HG03139 (cell line): ENCODE measurements at regions not wholly inside any gene's neighbourhood (a gene's known extent, or its start where the extent isn't known, plus 50 kb on each side); places are given as distances from the start of the nearest gene placed in this dataset.

Source experiments
- ATAC-seq: cut with Tn5 transposase; IDR thresholded peaks from one replicate; pipeline ENCODE4 v1.9.1; 2021; ENCODE audit not compliant: unreplicated experiment

DNA sequence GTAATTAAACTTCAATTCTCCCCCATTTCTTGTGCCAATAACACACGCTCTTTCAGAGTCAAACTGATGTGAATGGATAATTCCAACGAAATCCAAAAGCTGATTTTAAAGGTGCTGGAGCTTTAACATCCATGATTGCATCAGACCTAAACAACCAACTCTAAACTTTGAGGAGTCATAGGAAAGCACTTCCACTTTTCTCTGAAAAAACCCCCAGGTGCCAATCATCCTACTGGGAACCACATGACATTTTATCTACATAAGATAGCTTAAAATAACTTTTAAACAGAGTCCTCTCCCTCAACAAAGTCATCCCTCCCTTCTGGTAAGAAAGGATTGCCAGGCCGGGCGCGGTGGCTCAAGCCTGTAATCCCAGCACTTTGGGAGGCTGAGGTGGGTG, 167.7 kb upstream of the PDE10A start:
- no peak for ATAC-seq

DNA sequence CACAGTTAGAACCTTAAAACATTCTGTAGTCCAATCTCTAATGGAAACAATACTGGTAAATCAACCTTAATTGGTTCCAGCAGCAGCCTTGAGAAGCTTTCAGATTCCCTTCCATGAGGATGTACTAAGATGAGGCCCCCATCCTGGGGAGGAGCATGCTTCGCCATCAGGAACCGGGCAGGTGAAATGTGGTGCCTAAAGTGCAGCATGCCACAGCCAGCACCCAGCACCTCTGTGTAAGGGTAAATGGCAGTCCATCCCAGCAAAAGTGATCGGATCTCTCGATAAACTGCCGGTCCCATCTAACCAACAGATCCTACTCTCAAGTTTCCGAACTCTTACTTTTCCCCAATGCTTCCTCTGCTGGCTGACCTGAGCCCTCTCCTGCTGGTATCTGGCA, 166.3 kb upstream of the PDE10A start:
- no peak for ATAC-seq

DNA sequence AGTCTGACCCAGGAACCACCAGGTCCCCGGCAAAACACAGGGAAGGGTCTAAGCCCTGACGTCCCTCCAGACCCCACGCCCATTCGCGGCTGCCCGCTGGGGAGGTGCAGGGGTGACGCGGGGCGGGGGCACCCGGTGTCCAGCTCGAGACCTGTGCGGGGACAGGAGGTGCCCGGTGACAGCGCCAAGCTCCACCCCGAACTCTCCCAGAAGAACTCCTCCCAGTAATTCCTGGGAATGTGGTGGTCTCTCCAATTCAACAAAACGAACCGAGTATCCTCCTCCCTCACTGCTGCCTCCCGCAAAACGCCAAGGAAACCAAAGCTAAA, 164.1 kb upstream of the PDE10A start:
- no peak for ATAC-seq

DNA sequence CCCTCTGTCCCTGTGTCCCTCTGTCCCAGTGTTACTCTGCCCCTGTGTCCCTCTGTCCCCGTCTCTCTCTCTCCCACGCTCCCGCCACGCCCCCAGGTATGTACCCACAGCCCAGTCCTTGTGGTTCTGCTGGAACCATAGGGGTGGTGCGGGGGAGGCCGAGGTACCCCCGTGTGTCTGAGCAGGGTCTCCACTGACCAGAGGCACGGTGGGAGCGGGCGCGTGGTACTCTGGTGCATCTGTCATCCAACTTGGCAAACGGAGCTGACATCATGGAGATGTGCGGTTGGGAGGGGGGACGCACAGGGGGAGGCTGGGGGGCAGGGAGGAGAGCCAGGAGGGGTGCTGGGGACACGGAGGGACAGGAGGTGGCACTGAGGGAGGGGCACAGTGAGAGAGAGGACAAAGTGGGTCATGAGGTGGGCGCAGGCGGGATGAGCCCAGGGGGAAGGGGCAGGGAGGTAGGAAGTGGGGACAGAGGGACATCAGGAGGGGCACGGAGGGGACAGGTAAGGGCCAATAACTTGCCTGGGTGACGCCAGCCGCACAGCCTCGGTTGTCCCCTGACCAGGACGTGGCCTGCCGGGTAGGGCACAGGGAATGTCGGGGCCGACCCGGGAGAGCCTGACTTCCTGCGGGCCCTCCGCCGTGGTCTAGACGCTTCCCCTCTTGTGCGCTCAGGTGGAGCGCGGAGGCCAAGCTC, 163.6 kb upstream of the PDE10A start:
- ATAC-seq: no peak

DNA sequence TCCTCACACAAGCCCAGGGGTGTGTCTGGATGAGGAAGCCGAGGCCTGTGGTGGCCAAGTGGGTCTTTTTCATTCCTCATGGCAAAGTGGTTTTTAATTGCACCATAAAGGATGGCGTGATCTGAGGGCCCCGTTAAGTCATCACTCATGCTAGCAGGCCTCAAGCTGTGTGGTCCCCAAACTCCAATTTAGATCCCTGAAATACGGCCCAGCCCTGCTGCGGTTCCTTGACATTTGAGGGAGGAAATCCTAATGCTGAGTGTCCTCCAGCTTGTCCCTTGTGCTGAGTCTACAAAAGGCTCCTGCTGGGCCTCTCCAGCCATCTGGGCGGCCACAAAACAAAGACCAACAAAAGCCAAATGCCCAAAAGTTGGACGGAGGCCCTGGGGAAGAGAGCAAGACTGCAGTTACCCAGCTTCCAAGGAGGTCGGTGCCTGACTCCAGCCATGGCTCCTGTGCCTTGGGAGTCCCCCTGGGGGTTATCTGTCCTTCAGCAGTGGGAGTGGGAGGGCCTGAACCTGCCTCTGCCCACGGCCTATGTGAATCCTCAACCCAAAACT, 162.3 kb upstream of the PDE10A start:
- no peak for ATAC-seq

DNA sequence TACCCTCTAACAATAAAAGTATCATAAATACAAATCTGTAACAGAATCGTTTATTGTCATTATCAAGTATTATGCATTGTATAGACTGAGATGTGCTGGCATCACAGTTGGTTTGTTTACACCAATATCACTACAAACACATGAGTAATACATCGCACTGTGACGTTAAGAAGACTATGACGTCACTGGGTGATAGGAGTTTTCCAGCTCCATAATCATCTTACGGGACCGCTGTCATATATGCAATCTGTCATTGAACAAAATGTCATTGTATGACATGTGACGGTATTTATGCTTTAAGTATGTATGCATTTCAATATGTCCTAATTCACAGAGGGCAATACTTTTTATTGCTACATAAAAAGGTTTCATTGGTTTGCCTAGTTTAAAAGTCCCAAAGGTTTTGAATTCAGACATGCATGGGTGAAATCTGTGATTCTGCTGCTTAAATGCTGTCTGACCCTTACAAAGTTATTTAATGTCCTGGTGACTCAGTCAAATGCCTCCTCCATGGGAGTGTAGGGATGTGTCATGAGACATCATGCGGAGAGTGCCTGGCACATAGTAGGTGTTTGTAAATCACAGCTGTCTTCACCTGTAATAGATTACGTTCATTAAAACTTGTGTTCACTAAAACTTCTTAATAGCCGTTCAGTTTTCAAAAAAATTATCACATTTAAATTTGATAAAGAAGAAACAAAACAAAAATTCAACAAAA, 160.7 kb upstream of the PDE10A start:
- ATAC-seq: no peak

DNA sequence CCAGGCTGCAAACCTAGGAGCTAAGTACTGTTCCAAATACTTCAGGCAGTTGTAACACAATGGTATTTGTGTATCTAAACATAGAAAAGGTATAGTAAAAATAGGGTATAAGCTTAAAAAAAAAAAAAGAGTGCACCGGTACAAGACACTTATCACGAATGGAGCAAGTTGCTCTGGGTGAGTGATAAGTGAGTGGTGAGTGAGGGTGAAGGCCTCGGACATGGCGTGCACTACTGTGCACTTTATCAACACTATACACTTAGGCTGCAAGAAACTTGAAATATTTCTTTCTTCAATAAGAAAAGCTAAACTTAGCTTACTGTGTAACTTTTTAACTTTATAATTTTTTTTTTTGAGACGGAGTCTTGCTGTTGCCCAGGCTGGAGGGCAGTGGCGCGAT, 159.5 kb upstream of the PDE10A start:
- no peak for ATAC-seq

DNA sequence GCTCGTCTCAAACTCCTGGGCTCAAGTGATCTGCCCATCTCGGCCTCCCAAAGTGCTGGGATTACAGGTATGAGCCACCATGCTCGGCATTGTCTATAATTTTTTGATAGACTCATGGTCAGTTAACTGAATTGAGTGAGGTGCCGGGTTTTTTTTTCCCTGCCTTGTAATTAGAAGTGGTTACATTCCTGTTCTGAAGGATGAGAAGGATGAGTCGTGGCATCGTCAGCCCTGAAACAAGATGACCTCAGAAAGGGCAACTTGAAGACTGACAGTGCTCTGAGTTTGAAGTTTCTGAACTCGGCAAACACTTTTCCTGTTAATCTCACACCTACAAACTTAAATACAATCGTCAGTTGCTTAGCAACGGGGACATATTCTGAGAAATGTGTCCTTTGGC, 158.7 kb upstream of the PDE10A start:
- ATAC-seq: no peak

DNA sequence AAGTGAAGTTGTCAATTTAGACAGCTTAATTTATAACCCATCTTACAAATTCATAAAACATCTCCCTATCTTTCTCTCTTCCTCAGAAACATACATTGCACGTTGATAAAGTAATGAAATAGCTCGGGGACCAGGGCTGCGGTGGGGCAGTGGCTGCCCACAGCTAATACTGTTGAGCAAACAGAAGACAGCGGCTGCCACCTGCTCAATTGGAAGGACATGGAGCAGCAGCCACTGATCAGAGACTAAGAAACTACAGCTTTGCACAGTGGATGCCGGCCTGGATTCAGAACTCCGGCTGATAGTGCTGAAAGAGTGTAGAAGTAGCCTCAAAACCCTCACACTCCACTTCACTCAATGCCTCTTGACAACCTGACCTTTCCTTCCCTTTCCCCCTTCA, 157.9 kb upstream of the PDE10A start:
- no peak for ATAC-seq

DNA sequence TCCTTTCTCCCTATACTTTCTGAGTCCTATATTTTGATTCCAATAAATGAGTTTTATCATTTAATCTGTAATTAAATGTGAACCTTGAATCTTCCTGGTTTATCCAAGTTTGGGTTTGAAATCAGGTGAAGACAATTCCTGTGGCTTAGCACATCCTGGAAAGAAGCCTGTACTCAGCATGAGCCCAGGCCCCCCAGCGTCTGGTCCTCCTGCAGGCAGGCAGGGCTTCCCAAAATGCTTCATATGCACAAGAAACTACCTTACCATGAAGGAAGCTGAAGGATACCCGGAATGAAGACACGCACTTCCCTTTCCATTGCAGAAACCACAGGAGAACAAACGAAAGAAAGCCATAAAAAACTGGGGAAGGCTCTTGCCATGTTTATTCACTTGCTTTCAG, 157.4 kb upstream of the PDE10A start:
- ATAC-seq: no peak

DNA sequence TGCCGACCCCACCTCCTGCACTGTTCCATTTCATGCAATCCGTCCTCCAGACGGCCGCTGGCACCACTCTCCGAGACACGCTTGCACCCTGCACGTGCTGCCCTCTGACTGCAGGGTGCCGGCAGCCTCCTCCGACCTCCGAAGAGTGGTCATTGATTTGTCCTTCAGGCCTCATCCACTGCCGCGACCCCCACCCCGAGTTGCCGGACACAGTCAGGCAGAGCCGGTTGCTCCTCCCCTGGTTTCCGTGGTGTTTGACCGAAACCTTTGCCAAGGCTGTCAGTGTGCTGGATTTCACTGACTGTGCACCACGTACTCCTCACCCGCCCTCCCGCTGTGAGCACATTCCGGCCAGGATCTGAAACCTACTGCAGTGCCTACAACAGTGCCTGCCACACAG, 156.4 kb upstream of the PDE10A start:
- no peak for ATAC-seq

DNA sequence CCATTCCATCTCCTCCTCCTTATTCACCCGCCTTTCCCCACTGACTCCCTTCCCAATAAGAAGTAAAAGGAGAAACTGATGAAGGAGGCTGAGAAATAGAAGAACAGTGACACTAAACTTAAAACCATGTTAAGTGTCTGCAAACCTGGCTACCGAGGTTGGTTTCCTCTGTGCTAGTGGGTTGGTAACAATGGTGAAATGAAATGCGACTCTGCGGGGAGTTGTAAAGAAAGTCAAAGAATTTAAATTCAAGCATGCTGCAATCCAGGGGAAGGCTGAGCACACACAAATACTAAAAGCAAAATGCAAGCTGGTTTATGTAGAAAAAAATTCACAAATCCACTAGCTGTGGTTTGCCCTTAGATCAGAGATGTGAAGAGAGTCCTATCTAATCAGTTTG, 155.2 kb upstream of the PDE10A start:
- ATAC-seq: no peak

DNA sequence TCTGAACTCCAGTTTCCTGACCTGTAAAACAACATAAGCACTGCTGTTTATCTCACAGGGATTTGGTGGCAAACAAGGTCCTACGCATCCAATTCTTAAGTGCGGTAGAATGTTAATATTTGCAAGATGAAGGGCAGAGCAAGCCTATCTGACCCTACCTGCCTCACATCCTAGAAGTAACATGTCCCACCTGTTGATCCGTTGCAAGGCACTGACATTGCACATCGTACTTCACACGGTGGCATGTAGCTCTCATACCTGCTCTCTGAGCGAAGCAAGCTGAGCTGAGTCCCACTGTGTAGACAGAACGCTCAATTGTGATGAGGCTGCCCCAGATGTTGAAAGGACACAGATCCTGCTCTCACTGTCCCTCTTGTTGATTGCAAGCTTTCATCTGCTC, 154.7 kb upstream of the PDE10A start:
- no peak for ATAC-seq

DNA sequence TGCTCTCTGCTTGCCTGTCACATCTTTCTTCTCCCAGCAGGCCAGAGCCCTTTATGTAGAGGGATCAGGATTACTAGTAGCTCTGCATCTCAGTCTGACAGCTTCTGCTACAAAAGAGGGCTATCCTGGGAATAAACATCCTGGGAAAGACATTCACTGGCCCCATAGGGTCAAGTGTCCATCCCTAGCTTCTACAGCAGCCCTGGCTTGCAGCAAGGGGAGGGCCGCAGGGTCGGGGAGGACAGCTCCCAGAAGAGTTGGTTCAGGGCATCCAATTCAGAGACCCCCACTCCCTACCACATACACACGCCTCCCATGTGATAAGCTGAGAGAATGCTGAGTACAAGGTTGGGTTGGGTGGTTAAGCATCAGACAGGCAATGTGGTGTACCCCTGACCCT, 154.1 kb upstream of the PDE10A start:
- ATAC-seq: no peak

DNA sequence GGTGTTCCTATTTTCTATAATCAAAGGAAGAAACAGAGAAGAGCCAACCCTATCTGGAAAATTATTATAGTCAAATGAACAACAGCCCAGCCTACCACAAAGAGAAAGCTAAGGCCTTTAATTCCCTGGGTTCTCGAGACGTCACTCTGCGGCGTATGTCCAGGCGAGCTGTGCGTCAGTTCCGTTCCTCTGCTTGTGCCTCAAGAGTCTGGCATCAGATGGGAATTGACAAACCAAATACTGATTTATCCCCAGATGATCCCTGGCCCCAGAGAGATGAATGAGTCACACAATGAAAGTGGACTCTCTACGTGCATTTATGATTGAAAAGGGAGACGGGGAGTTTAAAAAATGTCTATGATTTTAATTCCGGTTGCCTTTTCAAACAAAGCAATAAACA, 151.6 kb upstream of the PDE10A start:
- ATAC-seq: no peak

DNA sequence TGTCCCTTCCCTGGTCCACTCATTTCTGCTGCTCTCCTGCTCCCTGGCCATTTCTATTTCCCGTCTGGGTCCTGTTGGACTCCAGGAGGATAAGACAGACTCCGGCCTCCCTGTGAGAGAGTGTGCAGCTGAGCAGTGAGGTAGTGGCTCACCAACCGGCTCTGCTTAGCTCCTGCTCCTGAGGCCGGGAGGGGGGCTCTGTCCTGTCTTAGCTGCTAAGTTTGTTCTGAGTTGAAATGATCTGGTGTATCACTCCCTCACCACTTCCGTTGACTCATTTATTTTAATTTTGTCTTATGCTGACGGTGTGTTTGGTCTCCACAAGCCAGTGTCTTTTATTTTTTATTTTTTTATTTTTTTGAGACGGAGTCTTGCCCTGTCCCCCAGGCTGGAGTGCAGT, 148.5 kb upstream of the PDE10A start:
- ATAC-seq: no peak

DNA sequence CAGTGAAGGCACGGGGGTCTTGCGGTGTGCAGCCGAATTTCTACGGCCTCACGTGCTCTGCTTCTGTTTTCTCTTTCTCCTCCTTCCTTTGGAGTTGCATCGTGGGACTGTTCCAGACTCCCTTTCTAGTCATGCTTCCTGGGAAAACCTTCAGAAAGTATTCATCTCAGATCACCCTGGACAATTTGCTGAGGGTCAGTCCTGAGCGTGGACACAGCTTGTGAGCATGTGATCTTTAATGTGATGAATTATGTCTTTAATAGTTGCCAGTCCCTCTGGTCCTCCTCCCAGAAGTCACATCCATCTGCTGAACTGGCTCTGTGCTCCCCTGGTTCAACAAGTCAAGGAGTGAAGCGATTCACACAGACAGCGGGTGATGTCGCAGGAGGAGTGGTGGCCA, 145.0 kb upstream of the PDE10A start:
- no peak for ATAC-seq

DNA sequence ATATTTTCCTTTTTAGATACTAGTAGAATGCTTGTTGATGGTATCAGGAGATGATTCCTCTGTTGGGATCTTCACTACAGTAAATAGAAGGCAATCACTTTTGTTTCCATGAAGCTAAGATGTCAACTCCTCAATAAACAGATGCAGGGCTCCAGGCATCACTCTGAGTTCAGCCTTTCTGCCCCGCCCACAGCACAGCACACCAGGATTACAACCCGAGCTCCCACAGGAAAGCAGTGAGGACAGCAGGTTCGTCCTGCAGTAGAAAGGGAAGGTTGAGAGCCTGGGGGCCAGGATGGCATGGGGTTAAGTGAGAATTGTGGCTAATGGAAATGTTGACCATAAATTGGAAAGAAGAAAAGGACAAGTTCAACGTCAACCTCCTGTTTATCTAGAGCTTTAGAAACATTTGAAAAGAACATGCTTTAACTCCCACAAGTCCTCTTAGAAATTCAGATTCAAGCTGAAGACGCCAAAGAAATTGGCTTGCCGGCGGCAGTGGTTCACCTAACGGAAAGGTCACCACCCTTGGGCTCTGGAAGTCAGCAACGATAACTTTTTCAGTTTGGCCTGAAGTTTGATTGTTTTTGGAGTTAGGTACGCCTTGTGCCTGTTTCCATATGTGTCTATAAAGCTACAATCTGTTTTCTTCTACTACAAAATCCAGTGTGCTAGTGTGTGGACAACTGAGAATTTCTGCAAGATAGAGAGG, 144.4 kb upstream of the PDE10A start:
- no peak for ATAC-seq

DNA sequence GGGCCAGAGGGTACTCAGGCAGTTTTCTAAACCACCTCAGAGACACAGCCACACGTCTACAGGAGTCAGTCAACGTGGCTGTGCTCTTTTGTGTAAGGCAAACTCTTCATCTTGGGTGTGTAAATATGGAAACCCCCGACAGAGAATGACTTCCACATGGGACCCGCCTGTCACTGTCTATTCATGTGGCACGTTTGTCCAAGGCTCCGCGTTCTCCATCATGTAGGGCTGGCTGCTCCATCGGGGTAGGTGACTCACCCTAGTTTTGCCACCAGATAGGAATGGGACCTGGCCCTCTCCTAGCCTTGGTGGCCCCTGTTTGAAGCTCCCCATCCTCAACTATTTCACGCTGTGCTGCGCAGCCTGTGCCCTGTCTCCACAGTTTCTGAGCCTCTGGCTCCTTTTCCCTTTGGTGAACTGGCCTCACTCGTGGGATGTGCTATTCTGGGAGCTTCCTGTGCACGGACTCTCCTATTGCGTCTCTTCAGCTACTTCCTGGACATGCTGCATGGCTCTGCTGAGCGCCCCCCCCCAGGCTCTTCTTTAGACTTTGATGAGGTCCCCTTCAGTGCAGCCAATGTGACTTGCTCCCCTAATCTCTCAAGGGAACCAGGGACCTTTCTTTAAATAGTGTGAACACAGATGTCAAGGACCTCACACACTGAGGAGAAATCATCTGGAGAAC, 143.2 kb upstream of the PDE10A start:
- ATAC-seq: no peak

DNA sequence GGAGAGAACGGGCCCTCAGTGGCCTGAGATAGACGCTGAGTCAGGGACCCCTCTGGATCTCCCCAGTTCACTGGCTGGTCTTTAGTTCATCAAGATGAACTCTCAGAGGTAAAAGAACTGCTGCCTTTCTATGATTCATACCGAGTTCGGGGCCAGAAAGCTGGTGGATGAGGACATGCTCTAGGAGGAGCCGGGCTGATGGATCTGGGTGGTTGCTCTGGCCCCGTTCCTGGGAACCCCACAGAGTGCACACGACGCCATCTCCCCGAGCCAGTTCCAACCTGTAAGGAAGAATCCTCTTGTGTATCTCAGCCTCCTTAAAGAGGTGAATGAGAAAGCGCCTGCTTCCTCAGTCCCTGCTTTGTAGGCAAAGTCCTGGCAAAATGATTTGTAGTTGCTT, 142.6 kb upstream of the PDE10A start:
- ATAC-seq: no peak

DNA sequence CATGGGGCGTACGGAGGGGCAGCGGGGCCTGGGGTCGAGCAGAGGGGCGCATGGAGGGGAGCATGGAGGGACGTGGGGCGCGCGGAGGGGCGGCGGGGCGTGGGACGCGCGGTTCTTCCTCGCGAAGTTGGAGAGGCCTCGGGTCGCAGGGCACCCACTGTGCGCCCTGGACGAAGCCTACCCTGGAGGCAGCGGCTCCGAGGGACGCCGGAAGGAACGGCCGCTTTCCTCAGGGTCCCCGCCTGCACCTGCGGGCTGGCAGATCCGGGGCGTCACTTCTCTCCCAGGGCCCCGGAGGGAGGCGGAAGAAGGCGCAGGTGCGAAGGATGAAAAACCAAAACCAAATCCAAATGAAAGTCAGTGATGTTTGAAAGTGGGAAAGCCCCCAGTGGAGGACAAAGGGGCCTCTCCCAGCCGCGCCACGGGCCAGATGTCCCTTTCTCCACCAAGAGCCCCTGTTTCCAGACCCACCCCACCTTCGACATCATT, 142.1 kb upstream of the PDE10A start:
- ATAC-seq: no peak
